ENCODE measurements at regions not wholly inside any gene's neighbourhood (a gene's known extent, or its start where the extent isn't known, plus 50 kb on each side); places are given as distances from the start of the nearest gene placed in this dataset.

DNA sequence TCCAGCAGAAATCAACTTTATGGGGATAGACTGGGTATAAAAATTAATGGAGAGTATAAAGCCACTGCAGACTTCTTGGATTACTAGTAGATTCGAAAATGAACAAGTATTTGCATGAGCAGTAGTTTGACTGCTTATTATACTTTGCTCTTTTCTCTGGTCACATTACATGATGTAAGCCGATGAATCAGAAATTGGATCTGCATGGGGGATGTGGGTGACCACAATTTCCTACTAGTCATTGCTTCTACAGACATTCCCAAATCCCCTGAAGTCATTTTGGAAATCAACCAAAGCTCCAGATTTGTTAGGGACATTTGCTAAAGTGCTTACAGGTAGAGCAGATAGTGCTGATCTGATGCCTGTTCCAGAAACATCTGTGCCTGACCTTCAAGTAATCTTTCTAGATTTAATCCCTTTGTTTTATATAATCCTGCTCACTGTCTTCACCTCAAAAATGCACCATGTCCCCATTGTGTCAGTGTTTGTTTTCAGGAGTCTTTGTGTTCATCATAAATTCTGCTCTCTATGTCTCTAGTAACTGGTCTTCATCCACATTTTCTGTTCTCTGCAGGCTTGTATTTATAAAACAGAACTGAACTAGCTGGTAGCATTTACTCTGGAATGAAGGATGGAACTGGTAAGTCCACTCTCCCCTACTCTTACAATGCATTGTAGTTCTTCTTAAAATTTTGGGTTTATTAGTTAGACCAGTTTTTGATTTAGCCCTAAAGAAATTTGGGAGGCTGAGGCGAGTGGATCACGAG lies 201.5 kb upstream of the CSNK1A1L start (continued):
- TF ChIP-seq ZSCAN29 (CRISPR knock-in tag; conservative IDR thresholded peaks at IDR 0.05) = no peak
- no peak for TF ChIP-seq ZBTB37 (CRISPR knock-in tag; IDR thresholded peaks at IDR 0.05)
- no peak for TF ChIP-seq YY1 (IDR thresholded peaks at IDR 0.05; ENCODE audit: insufficient read depth, insufficient replicate concordance, low read depth, low read length)
- TF ChIP-seq, protein P1, sequence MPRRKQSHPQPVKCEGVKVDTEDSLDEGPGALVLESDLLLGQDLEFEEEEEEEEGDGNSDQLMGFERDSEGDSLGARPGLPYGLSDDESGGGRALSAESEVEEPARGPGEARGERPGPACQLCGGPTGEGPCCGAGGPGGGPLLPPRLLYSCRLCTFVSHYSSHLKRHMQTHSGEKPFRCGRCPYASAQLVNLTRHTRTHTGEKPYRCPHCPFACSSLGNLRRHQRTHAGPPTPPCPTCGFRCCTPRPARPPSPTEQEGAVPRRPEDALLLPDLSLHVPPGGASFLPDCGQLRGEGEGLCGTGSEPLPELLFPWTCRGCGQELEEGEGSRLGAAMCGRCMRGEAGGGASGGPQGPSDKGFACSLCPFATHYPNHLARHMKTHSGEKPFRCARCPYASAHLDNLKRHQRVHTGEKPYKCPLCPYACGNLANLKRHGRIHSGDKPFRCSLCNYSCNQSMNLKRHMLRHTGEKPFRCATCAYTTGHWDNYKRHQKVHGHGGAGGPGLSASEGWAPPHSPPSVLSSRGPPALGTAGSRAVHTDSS (CRISPR knock-in tag; conservative IDR thresholded peaks at IDR 0.05) = no peak
- no peak for TF ChIP-seq KIAA2018 (CRISPR knock-in tag; IDR thresholded peaks at IDR 0.05; ENCODE audit: borderline replicate concordance)

Data from HepG2 (cell line).